Daoy (cell line): ENCODE measurements at regions not wholly inside any gene's neighbourhood (a gene's known extent, or its start where the extent isn't known, plus 50 kb on each side); places are given as distances from the start of the nearest gene placed in this dataset.
A peak's percentile ranks its signal among the peaks of the same experiment; 100 is the strongest.

ENCODE experiments used
- DNase-seq: peaks from one replicate; pipeline ENCODE4 v3.0.0-alpha.2; 2015; ENCODE audit warnings: low read depth

DNA sequence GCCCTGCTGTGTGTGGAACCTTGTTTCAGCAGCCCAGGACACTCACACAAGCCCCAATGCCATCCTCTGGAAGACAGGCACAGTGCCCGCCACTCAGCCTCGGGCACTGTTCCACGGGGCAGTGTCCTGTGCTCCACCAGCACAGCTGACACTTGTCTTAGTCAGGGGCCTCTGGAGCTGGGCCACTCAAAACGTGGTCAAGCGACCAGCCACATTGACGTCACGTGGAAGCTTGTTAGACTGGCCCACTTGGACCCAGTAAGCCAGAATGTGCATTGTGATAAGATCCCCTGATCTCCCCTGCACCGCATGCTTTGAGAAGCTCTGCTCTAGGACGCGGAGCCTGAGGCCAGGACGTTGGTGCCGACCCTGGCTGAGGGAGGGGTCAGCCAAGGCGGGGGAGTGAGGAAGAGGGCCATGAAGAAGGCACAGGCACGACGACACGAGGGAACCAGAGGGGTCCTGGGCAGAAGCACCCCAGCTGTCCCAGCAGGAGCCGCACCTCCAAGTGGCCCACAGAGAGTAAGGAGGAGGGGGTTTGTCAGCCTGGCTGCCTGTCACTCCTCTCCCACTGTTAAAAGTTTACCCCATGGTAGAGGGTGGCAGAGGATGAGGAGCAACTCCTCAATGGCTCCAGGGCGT lies 64.6 kb downstream of the LINC01488 start:
- DNase-seq, result no peak

DNA sequence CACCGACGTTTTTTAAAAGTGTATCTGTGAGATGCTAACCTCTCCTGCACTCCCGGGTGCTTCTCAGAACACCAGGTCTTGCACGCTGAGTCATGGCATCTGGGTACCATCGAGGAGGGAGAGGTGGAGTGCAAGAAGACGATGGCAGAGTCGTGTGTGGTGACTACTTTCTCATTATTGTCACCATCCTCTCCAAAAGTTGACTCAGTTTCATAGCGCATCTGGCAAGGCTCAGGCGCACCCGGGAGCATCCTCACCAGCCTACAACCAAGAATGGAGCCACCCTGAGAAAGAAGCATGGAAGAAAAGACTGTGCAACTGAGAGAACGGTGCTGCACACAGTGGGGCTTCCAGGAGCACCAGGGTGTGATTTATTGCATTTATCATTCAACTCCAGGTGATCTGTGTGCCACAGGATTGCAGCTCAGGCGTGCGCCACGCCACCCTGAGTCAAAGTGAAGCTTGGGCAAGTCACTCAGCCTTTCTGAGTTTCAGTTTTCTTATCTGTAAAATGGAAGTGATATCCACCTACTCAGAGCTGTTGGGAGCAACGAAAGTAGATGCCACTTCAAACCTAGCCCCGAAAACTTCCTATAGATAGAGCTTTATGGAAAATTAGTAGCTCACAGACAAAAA lies 65.4 kb downstream of the LINC01488 start:
- DNase-seq, result no peak

DNA sequence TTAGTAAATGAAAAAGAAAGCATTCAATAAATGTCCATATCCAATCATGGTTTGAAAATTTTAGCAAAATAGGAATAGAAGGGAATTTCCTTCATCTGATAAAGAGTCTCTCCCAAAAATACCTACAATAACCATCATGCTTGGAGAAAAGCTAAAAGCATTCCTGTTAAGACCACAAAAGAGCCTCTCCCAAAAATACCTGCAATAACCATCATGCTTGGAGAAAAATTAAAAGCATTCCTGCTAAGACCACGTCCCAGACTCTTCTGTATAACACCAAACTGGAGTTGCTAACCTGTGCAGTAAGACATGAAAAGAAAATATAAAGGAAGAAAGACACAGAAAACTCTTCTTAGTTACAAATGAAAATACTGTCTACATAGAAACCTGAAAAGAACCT lies 69.4 kb downstream of the LINC01488 start:
- DNase-seq, result no peak

DNA sequence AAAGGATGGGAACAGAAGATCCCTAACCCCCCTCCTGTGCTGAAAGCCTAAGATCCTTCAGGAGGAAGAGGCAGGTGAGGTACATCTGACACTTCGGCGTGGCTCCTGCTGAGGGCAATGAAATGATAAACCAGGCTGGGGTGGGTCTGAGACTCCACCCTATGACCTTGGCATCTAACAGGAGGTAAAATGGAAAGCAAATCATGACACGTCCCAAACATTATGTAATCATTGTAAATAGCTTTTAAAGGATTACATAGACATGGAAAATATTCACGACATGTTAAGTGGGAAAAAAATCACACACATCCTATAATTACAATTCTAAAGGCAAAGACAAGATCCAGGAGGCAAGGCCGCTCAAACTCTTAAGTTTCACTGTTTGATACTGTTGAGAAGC lies 70.5 kb downstream of the LINC01488 start:
- DNase-seq, result no peak

DNA sequence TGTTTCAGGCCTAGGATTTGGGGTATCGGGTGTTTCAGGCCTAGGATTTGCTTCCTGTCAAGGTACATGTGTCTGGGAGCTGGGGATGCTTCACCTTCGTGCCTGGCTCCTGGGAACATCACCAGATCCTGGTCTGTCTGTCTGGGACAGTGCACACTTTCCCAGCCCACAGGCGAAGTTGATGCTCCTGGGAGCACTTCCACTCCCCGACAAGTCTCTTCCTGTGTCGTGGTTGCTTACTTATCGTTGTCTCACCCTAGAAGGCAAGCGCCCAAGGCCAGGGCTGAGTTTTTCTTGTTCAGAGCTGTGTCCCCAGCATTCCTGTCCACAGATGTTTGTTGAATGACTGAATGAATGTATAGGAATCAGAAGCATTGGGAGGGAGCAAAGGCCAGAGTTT lies 71.5 kb downstream of the LINC01488 start:
- DNase-seq, result no peak

DNA sequence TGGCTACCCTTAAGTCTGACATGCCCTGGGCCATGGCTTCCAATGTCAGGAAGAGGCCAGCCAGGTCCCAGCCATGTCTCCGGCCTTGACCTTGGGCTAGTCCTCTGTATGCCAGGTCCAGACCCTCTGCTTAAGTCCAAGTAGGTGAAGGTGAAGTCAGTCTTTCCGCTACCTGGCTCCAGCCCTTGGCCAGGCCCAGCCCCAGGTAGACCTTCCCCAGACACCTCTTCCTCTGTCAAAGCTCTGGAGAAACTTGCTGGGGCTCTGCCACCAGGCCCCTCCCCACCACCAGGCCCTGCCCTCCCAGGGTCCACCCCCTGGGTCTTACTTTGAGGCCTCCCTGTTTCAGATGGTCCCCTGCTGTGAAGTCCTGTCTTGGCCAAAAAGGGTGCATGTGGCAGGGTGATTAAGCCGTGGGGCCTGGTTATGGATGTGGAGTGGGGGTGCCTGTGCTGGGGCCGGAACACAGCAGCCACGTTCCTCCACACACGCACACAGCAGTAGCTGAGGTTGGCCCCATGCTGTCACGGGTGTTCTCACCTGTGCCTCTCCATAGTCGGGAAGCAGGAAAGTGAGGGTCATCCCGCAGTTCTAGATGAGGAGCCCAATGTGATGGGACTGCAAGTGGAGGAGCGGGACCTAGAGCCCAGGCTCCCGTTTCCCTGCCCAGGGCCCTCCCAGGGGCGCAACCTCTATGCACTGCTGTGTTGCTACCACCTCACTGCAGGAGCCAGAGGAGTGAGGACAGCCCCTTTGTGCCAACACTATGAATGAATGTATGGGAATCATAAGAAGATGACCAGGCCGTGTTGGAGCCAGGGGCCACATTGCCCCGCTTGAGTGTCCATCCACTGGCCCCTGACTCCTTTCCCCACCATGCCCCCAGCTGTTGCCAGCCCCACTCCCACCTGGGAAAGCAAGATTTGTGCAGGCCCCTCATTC lies 72.2 kb downstream of the LINC01488 start:
- no peak for DNase-seq

DNA sequence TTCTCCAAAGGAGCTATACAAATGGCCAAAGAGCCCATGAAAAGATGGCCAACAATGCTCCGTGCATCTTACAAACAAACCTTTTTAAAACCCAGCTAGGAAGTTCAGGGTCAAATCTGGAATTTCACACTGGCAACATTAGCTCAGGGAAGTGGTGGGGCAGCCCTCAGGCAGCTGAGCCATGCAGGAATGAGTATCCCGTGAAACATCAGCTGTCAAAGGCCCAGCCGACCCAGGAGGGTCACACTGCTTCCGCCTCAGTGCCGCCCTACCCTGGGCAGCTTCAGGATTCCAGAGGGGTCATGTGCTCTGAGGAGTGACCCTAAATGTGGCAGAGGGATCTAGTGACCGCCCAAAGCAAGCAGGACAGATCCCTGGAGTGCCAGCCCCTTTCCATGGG lies 73.4 kb downstream of the LINC01488 start:
- DNase-seq, result peak; percentile 13

DNA sequence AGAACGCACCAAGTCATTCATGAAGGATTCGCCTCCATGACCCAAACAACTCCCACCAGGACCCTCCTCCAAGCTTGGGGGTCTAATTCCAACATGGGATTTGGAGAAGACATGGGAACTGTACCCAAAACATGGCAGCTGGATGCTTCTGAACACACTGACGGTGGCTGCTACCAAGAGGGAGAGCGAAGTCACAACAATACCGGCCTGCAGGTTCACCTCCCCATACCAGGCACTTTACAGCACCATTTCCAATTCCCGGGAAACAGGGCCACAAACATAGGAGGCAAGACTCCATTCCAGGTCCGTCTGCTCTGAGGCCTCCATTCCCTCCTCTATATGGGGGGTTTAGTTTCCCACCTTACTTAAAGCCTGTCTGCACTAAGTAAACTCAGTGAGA lies 75.8 kb downstream of the LINC01488 start:
- DNase-seq, result no peak

DNA sequence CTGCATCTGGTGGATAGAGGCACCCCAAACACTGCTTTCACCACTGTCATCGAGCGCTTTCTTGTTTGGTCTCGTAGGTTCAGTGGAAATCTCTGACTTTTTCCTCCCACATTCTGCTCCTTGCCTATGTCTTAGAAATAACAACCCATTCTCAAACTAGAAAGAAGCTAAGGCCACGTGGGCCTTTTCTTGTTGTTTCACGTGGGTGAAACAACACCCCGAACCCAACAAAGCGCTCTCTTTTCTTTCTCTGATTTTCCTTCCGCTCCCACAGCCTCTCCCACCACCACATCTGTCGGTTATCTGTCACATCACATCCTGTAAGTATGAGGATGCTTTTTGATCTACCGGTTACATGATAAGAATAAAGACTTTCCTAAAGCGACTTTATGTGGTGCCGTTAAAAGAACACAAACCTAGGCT lies 77.1 kb downstream of the LINC01488 start:
- no peak for DNase-seq

DNA sequence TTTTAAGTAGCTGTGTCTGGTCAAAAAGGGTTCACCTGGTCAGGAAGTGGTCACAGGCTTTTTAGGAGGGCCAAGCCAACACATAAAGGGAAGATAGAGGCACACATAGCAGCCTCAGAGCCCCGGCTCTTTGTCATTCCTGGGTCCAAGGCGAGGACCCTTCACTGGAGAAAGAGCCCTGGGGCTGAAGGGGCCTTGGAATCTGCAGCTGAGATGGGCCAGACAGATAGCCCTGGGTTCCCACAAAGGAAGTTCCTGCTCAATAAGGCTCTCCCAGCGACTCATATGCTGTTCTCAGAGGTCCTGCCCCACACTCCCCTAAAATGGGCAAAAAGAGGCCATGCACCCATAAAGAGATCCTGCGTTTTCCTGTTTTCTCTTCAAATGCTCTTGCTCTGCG lies 77.7 kb downstream of the LINC01488 start:
- no peak for DNase-seq

DNA sequence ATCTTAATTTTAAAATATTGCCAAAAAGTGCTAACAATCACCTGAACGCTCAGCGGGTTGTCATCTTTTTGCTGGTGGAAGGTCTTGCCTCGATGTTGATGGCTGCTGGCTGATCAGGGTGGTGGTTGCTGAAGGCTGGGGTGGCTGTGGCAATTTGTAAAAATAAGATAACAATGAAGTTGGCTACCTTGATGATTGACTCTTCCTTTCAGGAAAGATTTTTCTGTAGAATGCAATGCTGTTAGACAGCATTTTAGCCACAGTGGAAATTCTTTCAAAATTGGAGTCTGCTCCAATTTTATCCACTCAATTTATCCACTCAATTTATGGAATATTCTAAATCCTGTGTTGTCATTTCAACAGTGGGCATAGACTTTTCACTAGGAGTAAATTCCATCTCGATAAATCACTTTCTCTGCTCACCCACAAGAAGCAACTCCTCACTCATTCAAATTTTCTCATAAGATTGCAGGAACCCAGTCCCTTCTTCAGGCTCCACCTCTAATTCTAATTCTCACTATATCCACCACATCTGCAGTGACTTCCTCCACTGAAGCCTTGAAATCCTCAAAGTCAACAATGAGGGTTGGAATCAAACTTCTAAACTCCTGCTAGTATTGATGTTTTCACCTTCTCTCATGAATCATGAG lies 78.8 kb downstream of the LINC01488 start:
- DNase-seq, result no peak

DNA sequence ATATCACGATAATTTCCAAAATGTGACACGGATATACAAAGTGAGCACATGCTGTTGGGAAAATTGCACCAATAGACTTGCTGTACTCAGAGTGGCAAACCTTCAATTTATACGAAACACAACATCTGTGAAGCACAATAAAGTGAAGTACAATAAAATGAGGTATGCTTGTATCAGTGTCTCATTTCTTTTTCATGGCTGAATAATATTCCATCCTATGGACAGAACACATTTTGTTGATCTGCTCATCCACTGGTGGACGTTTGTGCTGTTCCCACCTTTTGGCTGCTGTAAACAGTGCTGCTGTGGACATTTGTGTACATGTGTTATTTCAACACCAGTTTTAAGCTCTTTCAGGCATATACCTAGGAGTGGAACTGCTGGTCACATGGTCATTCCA lies 78.7 kb upstream of the CCND1 start:
- no peak for DNase-seq

DNA sequence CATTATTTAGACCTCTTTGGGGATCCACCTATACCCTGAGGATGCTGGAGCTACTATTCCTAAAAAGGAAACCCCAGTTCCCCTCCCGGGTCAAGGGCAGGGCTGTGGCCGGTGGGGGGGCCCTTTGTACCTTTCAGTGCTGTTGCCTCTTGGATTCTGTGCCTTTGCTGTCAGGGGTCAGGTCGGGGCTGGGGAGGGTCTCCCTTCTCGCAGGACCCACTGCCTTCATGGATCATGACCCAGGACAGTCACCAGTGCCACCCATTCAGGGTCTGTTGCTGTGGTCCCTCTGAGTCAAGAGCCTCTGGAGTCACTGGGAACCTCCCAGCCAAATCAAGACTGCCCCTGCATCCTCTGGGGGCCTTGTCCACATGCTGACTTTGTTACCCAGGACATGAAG lies 78.1 kb upstream of the CCND1 start:
- DNase-seq, result no peak

DNA sequence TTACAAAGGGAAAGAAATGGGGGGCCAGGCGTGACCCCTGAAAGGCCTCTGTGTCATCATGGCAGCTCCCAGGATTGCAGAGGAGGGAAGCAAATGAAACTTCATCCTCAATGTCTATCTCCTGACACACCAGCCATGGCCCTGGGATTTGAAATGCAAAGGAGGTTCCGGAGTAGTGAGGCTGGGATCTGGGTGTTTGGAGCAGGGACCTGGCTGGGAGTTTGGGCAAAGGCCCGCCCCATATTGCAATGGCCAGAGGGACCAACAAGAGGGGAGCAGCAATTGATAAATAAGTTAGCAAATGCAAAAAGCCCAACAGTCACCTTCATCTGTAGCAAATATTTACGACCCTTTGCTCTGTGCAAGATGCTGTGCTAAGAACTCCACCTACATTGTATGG lies 77.7 kb upstream of the CCND1 start:
- DNase-seq, result no peak

DNA sequence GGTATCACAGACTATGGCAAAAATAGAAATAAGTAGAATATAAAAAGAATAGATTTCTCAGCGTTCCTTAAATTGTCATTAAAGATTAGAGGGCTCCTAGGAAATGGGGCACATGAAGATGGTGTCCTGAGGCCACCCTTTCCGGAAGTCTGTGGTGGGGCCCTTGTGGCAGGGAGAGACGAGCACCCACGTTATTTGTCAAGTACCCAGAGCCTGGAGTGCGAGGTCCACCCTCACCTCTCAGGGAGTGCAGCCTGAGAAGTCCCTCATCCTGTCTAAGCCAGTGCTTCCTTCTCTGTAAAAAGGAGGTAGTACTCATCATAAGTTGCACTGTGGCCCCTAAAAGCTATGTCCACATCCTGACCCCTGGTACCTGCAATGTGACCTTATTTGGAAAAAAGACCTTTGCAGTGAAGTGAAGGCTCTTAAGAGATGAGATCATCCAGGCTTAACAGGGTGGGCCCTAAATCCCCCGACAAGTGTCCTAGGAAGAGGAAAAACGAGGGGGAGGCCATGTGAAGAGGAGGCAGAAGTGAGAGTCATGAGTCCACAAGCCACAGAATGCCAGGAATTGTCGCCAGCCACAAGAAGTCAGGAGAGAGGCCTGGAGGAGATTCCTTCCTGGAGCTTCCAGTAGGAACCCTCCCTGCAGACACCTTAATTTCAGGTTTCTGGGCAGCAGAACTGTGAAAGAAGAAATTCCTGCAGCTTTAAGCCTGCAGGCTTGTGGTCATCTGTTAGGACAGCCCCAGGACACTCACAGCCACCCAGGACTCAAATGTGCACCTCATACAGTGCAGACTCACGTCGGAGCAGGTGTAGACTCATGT lies 76.8 kb upstream of the CCND1 start:
- no peak for DNase-seq

DNA sequence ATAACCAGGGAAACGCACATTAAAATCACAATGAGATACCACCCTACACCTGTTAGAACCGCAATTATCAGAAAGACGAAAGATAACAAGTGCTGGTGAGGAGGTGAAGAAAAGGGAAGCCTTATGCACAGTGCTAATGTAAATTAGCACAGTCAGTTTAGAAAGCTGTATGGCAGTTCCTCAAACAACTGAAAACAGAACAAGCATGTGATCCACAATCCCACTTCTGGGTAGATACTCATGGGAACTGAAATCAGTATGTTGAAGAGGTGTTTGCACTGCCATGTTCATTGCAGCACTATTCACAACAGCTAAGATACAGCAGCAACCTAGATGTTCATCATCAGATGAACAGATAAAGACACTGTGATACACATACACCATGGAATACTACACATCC lies 75.0 kb upstream of the CCND1 start:
- no peak for DNase-seq

DNA sequence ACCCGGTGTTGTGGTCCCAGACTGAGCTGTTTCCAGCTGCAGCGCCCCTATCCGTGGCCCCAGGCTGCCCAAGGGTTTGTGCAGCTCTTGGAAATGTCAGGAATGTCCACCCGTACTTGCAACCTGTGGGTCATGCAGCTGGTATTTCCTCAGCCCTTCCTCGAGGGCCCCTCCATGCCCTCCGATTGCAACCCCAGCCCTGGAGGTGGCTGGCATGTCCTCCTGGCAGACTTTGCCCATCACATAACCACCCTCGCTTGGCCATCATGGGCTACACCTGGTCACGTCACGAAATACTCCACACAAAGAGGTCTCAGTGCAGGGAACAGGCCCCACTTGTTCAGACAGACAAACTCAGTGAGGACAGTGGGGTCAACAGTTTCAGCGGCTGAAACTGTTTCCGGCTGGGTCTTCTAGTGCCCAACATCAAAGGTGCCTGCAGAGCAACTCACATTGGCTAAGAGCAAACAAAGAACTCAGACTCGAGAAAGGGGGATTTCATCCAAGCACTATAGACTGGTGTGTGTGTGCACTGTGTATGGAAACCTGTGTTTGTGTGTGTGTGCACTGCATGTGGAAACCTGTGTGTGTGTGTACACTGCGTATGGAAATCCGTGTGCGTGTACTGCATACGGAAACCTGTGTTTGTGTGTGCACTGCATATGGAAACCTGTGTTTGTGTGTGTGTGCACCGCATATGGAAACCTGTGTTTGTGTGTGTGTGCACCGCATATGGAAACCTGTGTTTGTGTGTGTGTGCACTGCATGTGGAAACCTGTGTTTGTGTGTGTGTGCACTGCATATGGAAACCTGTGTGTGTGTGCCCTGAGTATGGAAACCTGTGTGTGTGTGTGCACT lies 72.8 kb upstream of the CCND1 start:
- no peak for DNase-seq

DNA sequence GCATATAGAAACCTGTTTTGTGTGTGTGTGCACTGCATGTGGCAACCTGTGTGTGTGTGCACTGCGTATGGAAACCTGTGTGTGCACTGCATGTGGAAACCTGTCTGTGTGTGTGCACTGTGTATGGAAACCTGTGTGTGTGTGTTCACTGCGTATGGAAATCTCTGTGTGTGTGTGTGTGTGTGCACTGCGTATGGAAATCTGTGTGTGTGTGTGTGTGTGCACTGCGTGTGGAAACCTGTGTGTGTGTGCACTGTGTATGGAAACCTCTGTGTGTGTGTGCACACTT lies 72.2 kb upstream of the CCND1 start:
- DNase-seq, result no peak

DNA sequence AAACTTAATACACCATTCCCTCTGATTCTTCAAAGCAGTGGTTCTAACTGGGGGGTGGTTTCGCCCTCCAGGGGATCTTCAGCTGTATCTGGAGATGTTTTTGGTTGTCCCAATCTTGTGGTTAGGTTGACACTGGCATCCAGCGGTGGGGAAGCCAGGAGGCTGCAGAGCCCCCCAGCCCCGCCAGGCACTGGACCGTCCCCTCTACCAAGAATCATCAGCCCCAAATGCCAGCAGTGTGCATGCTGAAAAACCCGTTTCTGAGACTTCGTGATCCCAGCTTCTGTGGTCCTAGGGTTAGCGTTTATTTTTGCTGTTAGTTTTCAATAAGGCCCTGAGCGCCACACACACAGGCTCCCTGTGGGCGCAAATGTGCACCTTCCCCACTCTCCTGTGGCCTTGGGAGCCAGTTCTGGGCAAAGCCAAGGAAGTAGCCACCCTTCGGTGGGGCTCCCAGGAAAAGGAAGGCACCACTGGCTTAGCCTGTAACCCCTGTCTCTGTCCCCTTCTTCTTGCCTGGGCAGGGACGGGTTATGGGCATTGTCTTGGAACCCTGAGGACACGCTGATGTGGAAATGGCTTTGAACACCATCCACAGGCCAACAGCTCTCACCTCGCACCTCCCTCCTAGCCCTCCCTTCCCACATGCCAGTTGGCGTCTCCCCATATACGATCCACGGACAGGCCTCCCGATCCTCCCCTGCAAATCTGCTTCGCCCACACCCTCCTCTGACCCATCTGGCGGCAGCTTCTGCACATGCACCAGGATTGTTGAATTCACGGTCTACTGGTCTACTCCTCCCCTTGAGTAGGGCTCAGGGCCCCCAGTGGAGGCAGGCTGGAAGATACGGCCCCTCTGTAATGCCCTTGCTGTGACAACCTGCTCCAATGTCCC lies 71.4 kb upstream of the CCND1 start:
- DNase-seq, result no peak
